Cardiac fibroblast (primary cell): ENCODE measurements at regions not wholly inside any gene's neighbourhood (a gene's known extent, or its start where the extent isn't known, plus 50 kb on each side); places are given as distances from the start of the nearest gene placed in this dataset.

Experiments
- DNase-seq, 2 donors: peaks; one replicate each; pipeline versions ENCODE4 v3.0.0 to v3.0.0-alpha.2; 2010; ENCODE audit warnings: low read depth in 2 of 2
- H3K4me3 ChIP-seq, 2 donors: replicated peaks in 1 of 2; 1 replicate in 1 of 2; 2 replicates in 1 of 2; pipeline ENCODE4 v1.5.1; 2011; ENCODE audit warnings: low read depth in 2 of 2, low read length in 2 of 2, mild to moderate bottlenecking in 2 of 2, moderate library complexity in 1 of 2
- TF ChIP-seq, protein P1 (sequence below): IDR thresholded peaks from one replicate; pipeline ENCODE4 v1.5.1; 2011; ENCODE audit warnings: low read depth, mild to moderate bottlenecking, low read length, inconsistent platforms

DNA sequence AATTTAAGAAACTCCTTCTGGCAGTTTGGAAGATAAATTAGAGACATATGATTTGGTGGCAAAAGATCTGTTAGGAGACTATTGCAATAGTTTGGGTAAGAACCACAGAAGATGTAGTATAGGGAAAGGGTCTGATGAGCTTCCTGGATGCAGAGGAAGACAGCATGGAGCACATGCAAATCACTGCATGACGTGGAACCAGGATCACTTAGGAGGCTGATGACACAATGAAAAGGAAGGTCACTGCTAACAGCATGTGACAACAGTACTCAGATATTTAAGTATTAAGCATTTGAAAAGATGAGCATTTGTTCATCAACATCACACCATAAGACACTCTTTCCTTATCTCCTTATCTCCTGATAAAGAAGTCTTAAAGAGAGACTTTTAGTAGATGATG is 167.8 kb upstream of the LDB2 start:
- TF ChIP-seq, protein P1, sequence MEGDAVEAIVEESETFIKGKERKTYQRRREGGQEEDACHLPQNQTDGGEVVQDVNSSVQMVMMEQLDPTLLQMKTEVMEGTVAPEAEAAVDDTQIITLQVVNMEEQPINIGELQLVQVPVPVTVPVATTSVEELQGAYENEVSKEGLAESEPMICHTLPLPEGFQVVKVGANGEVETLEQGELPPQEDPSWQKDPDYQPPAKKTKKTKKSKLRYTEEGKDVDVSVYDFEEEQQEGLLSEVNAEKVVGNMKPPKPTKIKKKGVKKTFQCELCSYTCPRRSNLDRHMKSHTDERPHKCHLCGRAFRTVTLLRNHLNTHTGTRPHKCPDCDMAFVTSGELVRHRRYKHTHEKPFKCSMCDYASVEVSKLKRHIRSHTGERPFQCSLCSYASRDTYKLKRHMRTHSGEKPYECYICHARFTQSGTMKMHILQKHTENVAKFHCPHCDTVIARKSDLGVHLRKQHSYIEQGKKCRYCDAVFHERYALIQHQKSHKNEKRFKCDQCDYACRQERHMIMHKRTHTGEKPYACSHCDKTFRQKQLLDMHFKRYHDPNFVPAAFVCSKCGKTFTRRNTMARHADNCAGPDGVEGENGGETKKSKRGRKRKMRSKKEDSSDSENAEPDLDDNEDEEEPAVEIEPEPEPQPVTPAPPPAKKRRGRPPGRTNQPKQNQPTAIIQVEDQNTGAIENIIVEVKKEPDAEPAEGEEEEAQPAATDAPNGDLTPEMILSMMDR, result no peak

DNA sequence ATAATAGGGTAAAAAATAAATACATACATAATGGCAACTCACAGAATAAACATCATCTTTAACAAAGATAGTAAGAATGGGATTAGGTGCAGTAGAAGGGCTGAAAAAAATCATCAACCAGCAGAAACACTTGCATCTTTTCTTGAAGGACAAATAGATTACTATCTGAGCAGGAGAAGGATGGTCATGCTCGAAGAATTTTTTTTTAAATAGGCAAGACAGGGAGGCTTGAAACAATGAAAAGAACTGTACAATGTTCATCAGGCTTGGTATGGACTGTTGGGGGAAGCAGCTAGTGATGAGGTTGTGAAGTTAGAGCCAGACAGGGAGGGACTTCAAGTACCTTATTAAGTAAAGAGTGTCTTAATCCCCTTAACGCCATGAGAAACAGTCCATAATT is 167.4 kb upstream of the LDB2 start:
- DNase-seq, result peak in 1 of 2 donors; percentile 51
- no peak overlapping the region for H3K4me3 ChIP-seq
- TF ChIP-seq, protein P1, result no peak

More for the DNA sequence above, 167.8 kb upstream of the LDB2 start:
- DNase-seq, result peak in 1 of 2 donors; percentile 56
- no peak overlapping the region for H3K4me3 ChIP-seq

DNA sequence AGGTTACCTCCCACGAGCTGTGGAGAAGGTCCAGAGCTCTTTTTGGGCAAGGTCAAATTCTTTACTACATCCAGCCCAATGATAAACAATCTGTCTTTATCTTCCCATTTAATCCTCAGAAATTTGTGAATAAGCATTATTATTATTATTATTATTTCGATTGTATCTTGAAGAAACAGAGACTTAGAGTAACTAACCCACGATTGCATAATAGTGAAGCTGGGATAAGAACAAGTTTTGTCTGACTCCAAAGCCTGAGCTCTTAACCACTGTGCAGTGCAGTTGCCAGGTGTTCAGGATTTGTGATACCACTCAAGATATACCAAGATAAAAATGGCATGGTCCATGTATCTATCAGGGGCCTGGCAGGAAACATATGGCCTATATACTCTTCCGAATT is 166.5 kb upstream of the LDB2 start:
- no peak for DNase-seq
- TF ChIP-seq, protein P1, result no peak

DNA sequence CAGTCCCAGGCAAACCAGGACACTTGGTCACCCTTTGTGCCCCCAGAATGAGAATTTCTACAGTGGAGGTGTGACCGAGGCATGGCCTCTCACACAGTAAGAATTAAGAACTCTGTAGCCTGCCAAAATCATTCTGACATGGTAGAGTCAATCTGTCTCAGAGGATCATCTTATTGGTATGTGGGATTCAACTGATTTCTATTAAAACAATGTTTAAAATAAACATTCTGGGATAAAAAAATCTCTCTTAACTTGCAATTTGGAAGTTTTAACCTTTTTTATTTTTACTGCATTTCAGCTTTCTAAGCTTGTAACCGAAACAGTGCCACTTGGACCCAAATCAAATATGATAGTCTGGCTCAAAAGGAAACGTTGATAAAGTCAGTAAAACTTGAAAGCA is 165.4 kb upstream of the LDB2 start:
- no peak overlapping the region for H3K4me3 ChIP-seq
- DNase-seq, result peak in 1 of 2 donors; percentile 63
- TF ChIP-seq, protein P1, result no peak

More for the DNA sequence above, 166.5 kb upstream of the LDB2 start:
- H3K4me3 ChIP-seq, result no peak overlapping the region

DNA sequence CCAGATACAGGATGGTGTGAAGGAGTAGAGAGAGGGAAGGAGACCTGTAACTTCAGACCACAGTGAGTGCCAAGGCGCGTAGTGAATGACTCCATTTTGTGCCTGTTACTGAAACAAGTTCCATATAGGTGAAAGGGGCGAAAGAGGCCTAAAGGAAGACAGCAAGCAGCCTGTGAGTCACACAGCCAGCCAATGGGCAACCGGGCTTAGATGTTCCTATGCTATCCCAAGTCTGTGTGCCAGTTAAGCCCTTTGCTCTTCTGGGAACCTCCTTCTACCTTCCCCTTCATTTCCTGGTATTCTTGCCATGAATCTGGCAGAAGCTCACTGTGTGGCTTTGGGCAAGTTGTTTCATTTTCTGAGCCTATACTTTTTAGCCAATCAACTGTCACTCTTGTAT is 161.8 kb upstream of the LDB2 start:
- TF ChIP-seq, protein P1, result no peak
- DNase-seq, result no peak

DNA sequence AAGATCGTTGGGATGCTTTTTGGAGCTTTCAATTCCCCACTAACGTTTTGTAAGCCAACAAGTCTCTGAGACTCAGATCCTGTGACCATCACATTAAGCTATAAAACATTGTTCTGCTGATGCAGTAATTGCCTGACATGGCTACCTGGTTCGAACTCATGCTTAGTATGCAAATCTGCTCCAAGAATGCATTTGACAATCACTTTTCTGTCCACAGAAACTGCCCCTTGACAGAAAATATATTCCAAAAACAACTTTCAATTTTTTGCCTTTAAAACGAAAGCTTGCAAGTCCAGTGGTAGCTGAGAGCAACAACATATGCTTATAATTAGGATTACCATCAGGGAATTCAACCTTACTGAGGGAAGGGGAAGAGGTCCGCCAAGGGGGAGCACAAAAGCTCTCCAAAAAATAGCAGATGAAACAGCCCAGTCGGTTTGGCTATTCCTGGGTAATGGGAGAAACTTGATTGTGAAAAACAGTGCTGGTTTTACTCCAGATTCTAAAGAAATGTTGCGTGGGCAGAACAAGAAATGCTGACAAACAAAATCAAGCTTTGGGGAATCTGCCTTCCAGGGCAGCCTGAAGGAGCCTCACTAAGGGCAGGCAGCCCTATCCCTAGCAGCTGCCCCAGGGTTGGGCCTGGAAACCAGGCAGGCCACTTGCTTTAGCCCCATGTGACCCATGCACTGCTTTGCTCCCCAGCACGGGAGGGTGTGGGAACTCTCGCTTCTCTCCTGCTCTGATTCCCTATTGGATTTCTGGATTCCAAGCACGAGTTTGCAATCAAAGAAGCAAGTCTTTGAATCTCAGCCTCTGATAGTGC is 160.7 kb upstream of the LDB2 start:
- no peak overlapping the region for H3K4me3 ChIP-seq
- TF ChIP-seq, protein P1, result no peak
- peak in 1 of 2 donors; percentile 84 for DNase-seq

More for the DNA sequence above, 161.8 kb upstream of the LDB2 start:
- no peak overlapping the region for H3K4me3 ChIP-seq
